CD4-positive, alpha-beta T cell treated with Interleukin-2 at 100 ng/mL for 4 hours (primary cell): ENCODE measurements at regions not wholly inside any gene's neighbourhood (a gene's known extent, or its start where the extent isn't known, plus 50 kb on each side); places are given as distances from the start of the nearest gene placed in this dataset.

Source experiments
- DNase-seq: peaks from one replicate; pipeline ENCODE4 v3.0.0-alpha.2; 2020; ENCODE audit warnings: low spot score

- no peak for DNase-seq
These were observed 109.0 kb downstream of the NCOR2 start for GRCh38 chr12:124458220-124458991.

GRCh38 chr12:124457287-124458219 lies 109.9 kb downstream of the NCOR2 start:
- DNase-seq, result peak; percentile 65

- DNase-seq, result peak; percentile 54
These were observed 110.7 kb downstream of the NCOR2 start for GRCh38 chr12:124456652-124457152.

- no peak for DNase-seq
These were observed 111.2 kb downstream of the NCOR2 start for GRCh38 chr12:124456133-124456651.

DNA sequence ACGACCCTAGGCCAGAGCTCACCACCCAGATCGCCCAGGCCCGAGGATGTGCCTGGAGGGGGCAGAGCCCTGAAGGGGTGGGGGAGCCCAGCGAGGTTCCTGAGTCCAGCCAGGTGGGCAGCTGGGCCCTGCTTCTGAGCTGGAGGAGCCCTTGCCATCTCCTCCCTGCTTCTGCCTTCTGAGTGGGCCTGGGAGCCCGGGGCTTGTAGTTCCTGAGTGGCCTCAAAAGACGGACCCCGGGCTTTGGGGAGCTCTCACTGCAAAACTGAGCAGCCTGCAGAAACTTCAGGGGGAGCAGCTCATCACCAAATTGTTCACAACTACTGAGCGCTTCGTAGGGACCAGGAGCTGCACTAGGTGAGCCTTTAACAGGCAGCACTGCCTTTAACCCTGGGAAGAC lies 112.1 kb downstream of the NCOR2 start:
- DNase-seq, result no peak

GRCh38 chr12:124454735-124455134 lies 112.7 kb downstream of the NCOR2 start:
- DNase-seq, result peak; percentile 34

GRCh38 chr12:124454352-124454725 lies 113.1 kb downstream of the NCOR2 start:
- no peak for DNase-seq

DNA sequence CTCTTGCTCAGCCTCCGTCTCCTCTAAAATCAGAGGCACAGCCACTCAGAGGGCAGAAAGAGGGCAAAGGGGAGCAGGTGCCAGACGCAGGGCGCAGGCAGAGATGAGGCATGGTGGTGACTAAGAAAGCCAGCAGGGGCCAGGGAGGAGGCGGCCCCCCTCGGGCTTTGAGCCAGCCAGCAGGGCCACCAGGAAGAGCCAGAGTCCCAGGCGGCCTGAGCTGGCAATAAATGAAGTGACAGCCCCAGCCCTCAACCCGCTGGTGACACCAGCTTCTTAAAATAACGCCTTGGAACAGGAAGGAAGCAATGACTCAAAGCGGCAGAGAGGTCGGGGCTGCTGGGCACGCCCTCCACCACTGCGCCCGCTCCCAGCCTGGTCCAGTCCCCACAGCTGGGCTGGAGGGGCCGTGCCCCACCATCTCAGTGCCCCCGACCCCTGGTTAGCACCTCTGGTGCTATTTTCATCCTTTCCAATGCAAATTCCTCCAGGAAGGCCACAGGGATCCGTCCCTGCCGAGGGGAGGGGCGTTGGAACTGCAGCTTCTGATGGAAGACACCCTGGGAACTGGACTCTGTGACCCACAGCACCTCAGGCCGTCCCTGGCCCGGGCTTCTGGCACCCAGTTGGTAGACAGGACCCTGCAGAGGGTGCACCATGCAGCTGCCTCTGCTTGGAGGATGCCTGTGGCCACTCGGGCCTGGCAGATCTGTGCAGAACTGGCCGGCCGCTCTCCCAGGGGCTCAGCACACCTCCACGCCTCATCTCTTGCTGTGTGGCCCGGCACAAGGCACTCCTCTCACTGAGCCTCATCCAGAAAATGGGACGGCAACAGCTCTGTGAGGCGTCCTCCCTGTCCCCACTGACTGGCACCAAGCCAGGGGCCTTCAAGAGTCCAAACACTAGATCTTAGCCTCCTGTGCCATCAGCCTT lies 113.7 kb downstream of the NCOR2 start:
- DNase-seq, result peak; percentile 95

- no peak for DNase-seq
These were observed 114.7 kb downstream of the NCOR2 start for GRCh38 chr12:124452576-124453331.

- no peak for DNase-seq
These were observed 115.7 kb downstream of the NCOR2 start for GRCh38 chr12:124451637-124452243.

- no peak for DNase-seq
These were observed 116.4 kb downstream of the NCOR2 start for GRCh38 chr12:124451016-124451415.

DNA sequence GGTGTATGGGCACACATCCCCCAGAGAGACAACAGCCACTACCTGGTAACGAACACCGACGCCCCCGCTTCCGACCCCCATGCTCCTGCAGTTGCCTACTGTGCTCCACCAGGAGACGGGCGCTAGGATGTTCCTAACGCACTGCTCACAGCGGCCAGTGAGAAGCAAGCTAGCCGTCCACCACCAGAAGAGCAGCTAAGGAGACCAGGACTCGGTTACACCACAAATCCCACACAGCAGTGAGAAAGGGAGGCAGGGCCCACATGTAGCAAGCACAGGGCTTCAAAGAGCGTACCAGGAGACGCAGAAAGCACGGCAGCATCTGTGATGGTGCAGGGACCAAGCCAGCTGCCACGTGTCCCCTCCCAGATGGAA lies 117.0 kb downstream of the NCOR2 start:
- DNase-seq, result no peak

DNA sequence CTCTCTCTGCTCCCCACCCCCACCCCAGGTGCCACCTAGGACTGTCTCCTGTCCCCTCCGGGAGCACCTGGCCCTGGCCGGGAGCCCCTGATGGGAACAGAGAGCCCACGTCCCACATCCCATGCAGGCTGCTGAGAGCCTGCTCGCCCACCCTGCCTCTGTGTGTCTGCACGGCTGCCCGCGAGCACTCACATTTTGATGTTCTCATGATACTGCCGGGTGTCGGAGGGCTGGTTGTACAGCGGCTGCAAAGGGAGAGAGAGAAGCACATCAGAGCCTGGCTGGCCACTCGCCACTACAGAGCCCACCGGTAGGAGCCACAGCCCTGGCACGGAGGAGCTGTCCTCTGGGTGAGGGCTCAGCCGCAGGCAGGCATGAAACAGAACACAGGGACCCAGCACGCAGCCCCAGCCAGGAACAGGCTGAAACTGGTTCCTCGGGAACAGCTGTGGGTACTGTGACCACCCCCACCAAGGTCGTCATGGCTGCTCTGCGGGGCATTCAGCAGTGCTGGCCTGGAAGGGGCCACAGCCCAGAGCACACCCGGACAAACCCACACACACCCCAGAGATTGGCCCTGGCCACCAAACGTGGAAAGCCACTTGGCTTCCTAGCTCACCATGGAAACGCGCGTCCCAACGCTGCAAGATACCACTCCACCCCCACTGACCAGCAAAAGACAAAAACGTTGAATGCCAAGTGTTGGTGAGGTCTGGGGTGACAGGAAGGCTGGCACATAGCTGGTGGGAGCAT lies 117.6 kb downstream of the NCOR2 start:
- DNase-seq, result no peak

DNA sequence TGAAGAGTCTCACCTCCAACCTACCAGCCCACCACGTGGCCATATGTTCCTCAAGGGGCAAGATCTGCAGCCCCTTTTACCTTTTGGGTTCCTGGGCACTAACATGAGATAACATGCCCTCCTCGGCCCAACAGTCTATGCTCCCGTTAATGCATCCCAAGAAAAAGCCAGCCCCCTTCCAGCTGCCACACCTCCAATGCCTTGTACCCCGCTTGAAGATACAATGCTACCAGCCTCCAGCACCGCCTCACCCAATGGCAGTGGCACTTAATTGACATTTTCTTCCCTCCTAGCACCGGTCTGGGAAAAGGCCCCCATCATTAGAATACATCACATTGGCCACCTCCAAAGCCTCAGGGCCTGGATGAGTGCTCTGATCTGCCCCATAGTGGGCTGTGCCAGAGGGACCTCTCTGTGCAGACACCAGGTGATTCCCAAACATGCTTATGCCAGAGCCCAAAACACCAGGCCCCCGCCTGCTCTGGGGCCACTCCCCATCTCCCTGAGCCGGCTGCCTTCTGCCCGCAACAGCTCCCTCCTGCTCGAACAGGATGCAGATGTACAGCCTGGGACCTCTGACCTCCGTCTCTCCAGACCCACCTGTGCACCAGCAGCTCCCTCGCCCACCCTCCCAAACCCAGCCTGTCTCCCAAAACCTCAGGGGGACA lies 118.3 kb downstream of the NCOR2 start:
- no peak for DNase-seq

GRCh38 chr12:124448241-124448954 lies 119.0 kb downstream of the NCOR2 start:
- DNase-seq, result no peak

DNA sequence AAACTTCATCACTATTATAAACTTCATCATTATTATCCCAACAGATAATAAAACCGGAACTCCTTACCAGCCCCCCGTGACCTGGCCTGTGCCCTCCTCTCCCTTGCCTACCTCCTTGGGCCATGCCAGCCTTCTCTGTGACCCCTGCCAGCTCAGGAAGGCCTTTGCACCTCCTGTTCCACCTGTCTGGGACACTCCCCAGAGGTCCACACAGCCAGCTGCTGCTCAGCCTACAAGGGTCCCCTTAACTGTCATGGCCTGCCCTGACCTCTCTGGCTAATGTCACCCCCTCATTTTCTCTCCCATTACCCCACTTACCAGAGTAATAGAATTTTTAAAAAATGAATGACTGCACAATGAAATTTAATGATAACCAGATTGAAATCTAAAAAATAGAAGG lies 121.0 kb downstream of the NCOR2 start:
- DNase-seq, result no peak

GRCh38 chr12:124445826-124446225 lies 121.6 kb downstream of the NCOR2 start:
- DNase-seq, result no peak

DNA sequence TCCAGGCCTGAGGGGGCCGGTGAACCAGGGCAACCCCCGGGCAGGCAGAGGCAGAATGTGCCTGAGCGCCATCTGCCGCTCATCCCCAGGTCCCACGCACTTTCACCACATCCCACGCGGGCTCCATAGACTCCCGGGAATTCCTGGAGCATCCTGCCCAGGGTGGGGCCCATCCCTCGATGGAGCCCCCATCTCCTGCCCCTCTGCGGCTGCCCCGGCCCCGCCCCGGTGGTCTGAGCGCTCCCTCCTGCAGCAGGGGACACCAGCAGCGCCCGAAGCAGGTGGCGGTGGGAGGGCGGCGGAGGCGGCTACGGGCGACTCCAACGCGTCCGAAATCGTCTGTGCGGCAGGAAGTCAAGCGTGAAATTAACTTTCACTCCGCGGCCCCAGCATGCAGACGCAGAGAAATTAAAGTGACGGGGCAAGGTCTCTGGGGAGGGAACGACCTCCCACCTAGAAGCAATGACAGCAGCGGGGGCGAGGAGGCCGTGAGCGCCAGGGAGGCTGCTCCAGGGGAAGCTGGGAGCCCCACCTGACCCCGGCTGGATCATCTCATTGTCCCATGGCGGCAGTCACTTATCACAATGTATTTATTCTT lies 122.2 kb downstream of the NCOR2 start:
- DNase-seq, result no peak
